HG03066 (cell line): ENCODE measurements at regions not wholly inside any gene's neighbourhood (a gene's known extent, or its start where the extent isn't known, plus 50 kb on each side); places are given as distances from the start of the nearest gene placed in this dataset.
"Not testable (repeated sequence)": the region's sequence is repeated elsewhere in the genome, so short reads cannot be mapped to it uniquely, and the experiment has no call there.

Experiments used
- ATAC-seq: cut with Tn5 transposase; IDR thresholded peaks from one replicate; pipeline ENCODE4 v1.9.1; 2021; ENCODE audit warnings: low read depth; ENCODE audit not compliant: unreplicated experiment

DNA sequence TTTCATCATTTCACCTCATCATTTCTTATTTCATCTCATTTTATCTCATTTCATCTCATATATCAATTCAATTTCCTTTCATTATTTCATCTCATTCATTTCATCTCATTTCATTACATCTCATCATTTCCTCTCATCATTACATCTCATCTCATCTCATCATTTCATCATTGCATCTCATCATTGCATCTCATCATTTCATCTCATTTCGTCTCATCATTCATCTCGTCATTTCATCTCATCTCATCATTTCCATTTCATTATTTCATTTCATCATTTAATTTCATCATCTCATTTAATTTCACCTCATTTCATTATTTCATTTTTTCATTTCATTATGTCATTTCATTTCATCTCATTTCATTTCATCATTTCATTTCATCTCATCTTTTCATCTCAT lies 168.5 kb upstream of the FAM72C start:
- not testable (repeated sequence) for ATAC-seq

- ATAC-seq: not testable (repeated sequence)
These were observed 133.2 kb upstream of the FAM72C start for GRCh38 chr1:144105006-144105405.

DNA sequence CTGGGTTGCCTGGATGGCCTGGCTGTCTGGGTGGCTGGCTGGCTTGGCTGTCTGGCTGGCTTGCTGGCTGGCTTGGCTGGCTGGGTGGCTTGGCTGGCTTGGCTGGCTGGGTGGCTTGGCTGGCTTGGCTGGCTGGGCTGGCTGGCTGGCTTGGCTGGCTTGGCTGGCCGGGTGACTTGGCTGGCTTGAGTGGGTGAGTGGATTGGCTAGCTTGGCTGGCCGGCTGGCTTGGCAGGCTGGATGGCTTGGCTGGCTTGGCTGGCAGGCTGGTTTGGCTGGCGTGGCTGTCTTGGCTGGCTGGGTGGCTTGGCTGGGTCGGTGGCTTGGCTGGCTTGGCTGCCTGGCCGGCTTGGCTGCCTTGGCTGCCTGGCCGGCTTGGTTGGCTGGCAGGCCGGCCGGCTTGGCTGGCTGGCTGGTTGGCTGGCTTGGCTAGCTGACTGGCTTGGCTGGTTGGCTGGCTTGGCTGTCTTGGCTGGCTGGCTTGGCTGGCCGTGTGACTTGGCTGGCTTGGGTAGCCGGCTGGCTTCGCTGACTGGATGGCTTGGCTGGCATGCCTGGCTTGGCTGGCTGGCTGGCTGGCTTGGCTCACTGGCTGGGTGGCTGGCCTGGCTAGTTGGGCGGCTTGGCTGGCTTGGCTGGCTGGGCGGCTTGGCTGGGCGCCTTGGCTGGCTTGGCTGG lies 132.4 kb upstream of the FAM72C start:
- not testable (repeated sequence) for ATAC-seq

GRCh38 chr1:144103156-144103880 lies 131.5 kb upstream of the FAM72C start:
- ATAC-seq: not testable (repeated sequence)

- not testable (repeated sequence) for ATAC-seq
These were observed 130.4 kb upstream of the FAM72C start for GRCh38 chr1:144102046-144102745.

DNA sequence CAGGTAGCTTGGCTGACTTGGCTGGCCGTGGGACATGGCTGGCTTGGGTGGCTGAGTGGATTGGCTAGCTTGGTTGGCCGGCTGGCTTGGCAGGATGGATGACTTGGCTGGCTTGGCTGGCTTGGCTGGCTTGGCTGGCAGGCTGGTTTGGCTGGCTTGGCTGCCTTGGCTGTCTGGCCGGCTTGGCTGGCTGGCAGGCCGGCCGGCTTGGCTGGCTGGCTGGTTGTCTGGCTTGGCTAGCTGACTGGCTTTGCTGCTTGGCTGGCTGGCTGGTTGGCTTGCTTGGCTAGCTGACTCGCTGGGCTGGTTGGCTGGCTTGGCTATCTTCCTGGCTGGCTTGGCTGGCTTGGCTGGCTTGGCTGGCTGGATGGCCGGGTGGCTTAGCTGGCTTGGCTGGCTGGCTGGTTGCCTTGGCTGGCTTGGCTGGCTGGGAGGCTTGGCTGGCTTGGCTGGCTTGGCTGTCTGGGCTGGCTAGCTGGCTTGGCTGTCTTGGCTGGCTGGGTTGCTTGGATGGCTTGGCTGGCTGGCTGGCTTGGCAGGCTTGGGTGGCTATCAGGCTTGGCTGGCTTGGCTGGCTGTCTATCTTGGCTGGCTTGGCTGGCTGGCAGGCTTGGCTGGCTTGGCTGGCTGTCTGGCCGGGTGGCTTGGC lies 129.7 kb upstream of the FAM72C start:
- no peak for ATAC-seq

- not testable (repeated sequence) for ATAC-seq
These were observed 105.5 kb upstream of the FAM72C start for GRCh38 chr1:144077167-144077841.

DNA sequence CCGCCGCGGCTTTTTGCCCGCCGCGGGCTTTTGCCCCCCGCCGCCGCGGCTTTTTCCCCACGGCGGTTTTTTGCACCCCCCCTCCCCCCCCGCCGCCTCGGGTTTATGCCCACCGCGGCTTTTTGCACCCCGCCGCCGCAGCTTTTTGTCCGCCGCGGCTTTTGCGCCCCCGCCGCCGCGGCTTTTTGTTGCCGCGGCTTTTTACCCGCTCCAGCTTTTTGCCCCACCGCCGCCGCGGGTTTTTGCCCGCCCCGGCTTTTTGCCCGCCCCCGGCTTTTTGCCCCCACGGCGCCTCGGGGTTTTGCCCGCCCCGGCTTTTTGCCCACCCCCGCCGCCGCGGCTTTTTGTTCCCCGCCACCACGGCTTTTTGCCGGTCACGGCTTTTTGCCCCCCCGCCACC lies 104.9 kb upstream of the FAM72C start:
- not testable (repeated sequence) for ATAC-seq

GRCh38 chr1:144070394-144071053 lies 98.7 kb upstream of the FAM72C start:
- ATAC-seq: not testable (repeated sequence)

DNA sequence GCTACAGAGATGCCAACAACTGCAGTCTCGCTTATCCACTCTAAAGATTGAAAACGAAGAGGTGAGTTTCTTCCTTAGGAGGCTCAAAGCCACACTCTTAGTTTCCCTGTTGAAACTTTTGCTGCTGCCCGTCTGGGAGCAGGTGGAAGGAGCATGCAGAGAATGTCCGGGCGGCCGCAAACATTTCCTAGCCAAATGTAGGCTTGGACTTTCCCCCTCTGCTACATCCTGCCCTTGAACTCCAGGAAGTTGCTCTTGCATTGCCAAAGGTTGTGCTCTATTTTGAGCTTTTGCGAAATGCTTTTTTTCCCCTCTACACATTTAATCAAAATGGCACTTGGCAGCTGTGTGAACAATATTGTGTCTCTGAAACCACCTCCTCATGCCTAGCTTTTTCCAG lies 95.3 kb upstream of the FAM72C start:
- not testable (repeated sequence) for ATAC-seq

DNA sequence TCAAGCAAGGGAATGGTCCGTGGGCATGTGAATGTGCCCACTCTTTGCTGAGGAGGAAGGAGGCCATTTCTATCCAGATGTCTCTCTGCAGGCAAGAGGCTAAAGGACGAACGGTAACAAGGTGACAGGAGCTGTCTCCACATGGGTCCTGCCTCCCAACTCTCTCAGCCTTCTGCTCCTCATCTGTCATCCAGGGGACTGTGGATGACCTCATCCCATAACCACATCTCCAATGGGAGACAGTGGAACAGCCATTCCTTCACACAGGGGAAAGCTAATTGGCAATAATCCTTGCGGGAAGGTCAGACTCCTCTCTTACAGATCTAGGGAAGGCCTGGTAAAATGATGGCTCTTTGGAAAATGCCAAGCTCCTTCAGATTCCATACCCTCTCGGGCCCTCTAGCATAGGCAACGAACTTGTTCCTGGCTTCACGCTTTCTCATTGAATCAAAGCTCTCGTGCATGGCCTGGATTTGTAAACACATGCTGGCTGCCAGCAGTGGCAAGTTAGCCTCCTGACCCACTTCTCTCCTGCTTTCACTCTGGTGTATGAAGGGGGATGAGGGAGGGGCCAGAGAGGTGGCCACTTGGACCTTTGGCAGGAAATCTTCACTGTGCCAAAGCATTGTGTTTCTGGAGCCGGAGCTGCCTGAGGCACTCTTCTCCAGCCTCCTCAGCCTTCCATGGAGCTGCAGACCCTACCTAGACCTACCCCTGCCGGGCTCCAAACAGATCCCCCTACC lies 94.5 kb upstream of the FAM72C start:
- not testable (repeated sequence) for ATAC-seq

- not testable (repeated sequence) for ATAC-seq
These were observed 93.7 kb upstream of the FAM72C start for GRCh38 chr1:144065299-144066060.

DNA sequence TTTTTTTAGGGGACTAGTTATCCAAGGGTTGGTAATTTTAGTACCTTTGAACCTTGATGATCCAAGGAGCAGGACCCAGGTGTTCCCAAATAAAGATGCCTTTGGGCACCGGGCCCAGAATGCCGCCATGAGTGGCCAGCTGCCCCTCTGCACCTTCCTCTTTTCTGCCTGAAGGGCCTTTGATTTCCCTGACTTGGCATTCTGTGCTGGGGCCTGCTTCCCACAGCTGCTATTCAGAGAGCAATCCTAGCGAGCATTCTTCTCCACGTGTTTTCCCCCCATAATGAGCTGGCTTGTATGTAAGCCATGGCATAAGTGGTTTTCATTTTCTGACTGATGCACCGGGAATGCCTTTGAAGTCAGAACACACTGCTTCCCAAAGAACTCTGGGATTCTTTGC lies 77.6 kb upstream of the FAM72C start:
- ATAC-seq: not testable (repeated sequence)

DNA sequence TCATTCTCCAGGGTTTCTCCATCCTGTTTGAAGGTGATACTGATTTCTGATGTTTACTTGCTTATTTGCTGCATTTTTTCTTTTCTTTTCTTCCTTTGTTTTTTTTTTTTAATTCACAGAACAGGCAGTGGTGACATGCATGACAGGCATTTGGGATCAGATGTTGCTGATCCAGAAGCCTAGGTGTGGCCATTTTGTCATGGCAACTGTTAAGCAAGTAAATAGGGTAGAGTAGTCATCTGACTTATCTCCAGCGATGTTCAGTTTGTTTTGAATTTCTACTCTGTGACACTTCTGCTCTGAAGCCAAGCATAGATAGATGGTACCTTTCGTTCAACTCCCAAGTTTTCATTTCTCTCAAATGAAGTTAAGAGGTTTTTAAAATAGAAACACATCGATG lies 74.9 kb upstream of the FAM72C start:
- not testable (repeated sequence) for ATAC-seq

DNA sequence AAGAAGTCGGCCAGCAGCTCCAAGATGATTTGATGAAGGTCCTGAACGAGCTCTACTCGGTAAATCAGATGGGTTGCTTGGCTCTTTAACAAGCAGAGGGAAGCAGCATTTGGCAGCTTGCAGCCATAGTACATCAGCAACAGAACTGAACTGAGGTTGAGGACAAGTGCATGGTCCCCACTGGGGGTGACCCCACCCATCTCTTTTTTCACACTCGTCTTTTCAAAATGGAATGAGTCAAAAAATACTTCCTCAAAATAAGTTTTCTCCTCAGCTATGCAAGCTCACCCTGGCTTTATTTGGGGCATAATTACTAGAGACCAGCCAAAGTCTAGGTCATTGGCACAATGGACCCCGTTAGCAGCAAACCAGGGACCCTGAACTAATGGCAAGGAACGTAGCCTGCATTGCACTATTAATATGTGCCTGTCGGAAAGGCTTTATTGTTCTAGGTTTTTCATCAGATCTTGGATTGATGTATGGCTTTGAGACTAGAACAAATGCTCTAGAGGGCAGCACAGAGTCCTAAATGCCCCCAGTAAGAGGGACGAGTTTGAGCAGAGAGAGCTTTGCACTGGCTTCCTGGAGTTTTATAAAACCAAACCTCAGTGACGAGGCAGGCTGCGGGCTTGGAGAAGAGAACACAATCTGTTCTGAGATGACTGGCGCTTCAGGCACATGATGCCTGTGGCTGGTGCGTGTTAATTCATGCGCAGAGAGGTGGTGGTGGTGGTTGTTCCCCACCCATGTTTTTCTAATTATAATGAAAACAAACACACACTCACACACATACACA lies 74.2 kb upstream of the FAM72C start:
- not testable (repeated sequence) for ATAC-seq

- not testable (repeated sequence) for ATAC-seq
These were observed 70.5 kb upstream of the FAM72C start for GRCh38 chr1:144042251-144042650.

GRCh38 chr1:144040293-144040692 lies 68.5 kb upstream of the FAM72C start:
- not testable (repeated sequence) for ATAC-seq

- not testable (repeated sequence) for ATAC-seq
These were observed 62.3 kb upstream of the FAM72C start for GRCh38 chr1:144034045-144034444.
